ENCODE measurements at regions not wholly inside any gene's neighbourhood (a gene's known extent, or its start where the extent isn't known, plus 50 kb on each side); places are given as distances from the start of the nearest gene placed in this dataset.
A peak's percentile ranks its signal among the peaks of the same experiment; 100 is the strongest.

DNA sequence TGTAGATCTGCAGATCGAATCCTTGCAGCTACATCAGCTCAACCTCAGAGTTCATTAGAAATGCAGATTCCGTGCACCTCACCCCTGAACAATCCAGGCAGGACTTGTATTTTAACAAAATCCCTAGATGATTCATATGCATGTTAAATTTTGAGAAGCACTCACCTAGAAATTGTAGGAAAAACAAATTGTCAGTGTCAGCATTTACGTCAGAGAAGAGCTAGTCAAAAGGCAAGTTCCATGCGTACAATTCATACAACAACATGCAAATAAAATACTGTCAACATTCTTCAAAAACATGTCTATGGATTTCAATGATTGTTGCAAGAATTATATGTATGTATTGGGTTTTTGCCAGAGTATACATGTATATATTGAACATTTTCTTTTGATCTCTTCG is 504.5 kb downstream of the NLGN4X start:
- H3K27me3 ChIP-seq (ENCODE audit: insufficient read depth), result no peaks in the 10 kb centered on the region
- H3K9me2 ChIP-seq, result 0 out of 2 replicates have a peak, but pooled peaks cover 6% of the 10 kb centered on the region
- H3K27ac ChIP-seq (ENCODE audit: low read depth in 2 of 2, low read length in 1 of 2), result no peak overlapping the region
- no peaks in the 10 kb centered on the region for H3K4me1 ChIP-seq (ENCODE audit: control insufficient read depth in 1 of 2, insufficient read depth in 2 of 2, low read depth in 1 of 2, low read length in 1 of 2)
- POLR2A ChIA-PET, result no interaction called here
- no peak overlapping the region for H3K4me3 ChIP-seq (ENCODE audit: low read depth in 2 of 2, low read length in 1 of 2)
- no peak overlapping the region for H3K9ac ChIP-seq
- H3K9me3 ChIP-seq, result peaks cover 4% of the 10 kb centered on the region; the same call in 1 of the 2 replicates
- no peak for DNase-seq
- no peak overlapping the region for H3K4me2 ChIP-seq
- WGBS (ENCODE audit: low lambda C conversion rate), result 20% methylated on average over 5 of the region's 5 CpGs
- CTCF ChIA-PET, result no interaction called here
- no peaks in the 10 kb centered on the region for H4K20me1 ChIP-seq (ENCODE audit: insufficient read depth)
- H3K79me2 ChIP-seq (ENCODE audit: insufficient read depth), result no peaks in the 10 kb centered on the region
- H3F3A ChIP-seq (replicated peaks; ENCODE audit: insufficient read depth), result no peaks in the 10 kb centered on the region
- TF ChIP-seq, protein P1, sequence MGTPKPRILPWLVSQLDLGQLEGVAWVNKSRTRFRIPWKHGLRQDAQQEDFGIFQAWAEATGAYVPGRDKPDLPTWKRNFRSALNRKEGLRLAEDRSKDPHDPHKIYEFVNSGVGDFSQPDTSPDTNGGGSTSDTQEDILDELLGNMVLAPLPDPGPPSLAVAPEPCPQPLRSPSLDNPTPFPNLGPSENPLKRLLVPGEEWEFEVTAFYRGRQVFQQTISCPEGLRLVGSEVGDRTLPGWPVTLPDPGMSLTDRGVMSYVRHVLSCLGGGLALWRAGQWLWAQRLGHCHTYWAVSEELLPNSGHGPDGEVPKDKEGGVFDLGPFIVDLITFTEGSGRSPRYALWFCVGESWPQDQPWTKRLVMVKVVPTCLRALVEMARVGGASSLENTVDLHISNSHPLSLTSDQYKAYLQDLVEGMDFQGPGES (IDR thresholded peaks at IDR 0.05; ENCODE audit: low read depth, low read length), result no peak
- TF ChIP-seq, protein P2, sequence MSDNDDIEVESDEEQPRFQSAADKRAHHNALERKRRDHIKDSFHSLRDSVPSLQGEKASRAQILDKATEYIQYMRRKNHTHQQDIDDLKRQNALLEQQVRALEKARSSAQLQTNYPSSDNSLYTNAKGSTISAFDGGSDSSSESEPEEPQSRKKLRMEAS (IDR thresholded peaks at IDR 0.05; ENCODE audit: low read depth), result no peak
- TF ChIP-seq RAD21 (IDR thresholded peaks at IDR 0.05; ENCODE audit: low read length) (no peak), TEAD4 (IDR thresholded peaks at IDR 0.05; ENCODE audit: borderline replicate concordance, insufficient read depth) (no peak), FOSL2 (IDR thresholded peaks at IDR 0.05; ENCODE audit: borderline replicate concordance, low read depth) (no peak), NFIC (IDR thresholded peaks at IDR 0.05; ENCODE audit: borderline replicate concordance) (no peak), RXRA (IDR thresholded peaks at IDR 0.05; ENCODE audit: borderline replicate concordance, low read depth) (no peak)
- H2AFZ ChIP-seq (ENCODE audit: low read depth), result no peak overlapping the region
- peaks cover 0 to 2% of the 10 kb centered on the region in 2 experiments for H3K36me3 ChIP-seq (replicated peaks in 1 of 2; ENCODE audit: control insufficient read depth in 1 of 2, insufficient read depth in 2 of 2, low read length in 1 of 2)

GRCh38 chrX:5718651-5719050 is 510.0 kb downstream of the NLGN4X start:
- POLR2A ChIA-PET, result no interaction called here
- no peak overlapping the region for H2AFZ ChIP-seq (ENCODE audit: low read depth)
- 23% methylated on average over 3 of the region's 3 CpGs for WGBS (ENCODE audit: low lambda C conversion rate)
- H3K9me3 ChIP-seq, result no peaks in the 10 kb centered on the region; the same call in 1 of the 2 replicates
- no peaks in the 10 kb centered on the region for H3K79me2 ChIP-seq (ENCODE audit: insufficient read depth)
- H3K4me2 ChIP-seq, result no peak overlapping the region
- H3K4me1 ChIP-seq (ENCODE audit: control insufficient read depth in 1 of 2, insufficient read depth in 2 of 2, low read depth in 1 of 2, low read length in 1 of 2), result no peaks in the 10 kb centered on the region
- no peak for TF ChIP-seq FOXM1 (IDR thresholded peaks at IDR 0.05; ENCODE audit: low read depth)
- TF ChIP-seq JUND (IDR thresholded peaks at IDR 0.05), result no peak
- TF ChIP-seq NFIC (IDR thresholded peaks at IDR 0.05; ENCODE audit: borderline replicate concordance), result no peak
- no peak for TF ChIP-seq ELF1 (IDR thresholded peaks at IDR 0.05)
- TF ChIP-seq TEAD4 (IDR thresholded peaks at IDR 0.05; ENCODE audit: borderline replicate concordance, insufficient read depth), result no peak
- TF ChIP-seq CHD2 (IDR thresholded peaks at IDR 0.05; ENCODE audit: low read length, partially characterized antibody), result no peak
- TF ChIP-seq NRF1 (IDR thresholded peaks at IDR 0.05; ENCODE audit: low read depth, low read length), result no peak
- TF ChIP-seq GABPA (IDR thresholded peaks at IDR 0.05; ENCODE audit: low read depth), result no peak
- TF ChIP-seq FOXJ3 (CRISPR knock-in tag; IDR thresholded peaks at IDR 0.05), result no peak
- TF ChIP-seq, protein P3, sequence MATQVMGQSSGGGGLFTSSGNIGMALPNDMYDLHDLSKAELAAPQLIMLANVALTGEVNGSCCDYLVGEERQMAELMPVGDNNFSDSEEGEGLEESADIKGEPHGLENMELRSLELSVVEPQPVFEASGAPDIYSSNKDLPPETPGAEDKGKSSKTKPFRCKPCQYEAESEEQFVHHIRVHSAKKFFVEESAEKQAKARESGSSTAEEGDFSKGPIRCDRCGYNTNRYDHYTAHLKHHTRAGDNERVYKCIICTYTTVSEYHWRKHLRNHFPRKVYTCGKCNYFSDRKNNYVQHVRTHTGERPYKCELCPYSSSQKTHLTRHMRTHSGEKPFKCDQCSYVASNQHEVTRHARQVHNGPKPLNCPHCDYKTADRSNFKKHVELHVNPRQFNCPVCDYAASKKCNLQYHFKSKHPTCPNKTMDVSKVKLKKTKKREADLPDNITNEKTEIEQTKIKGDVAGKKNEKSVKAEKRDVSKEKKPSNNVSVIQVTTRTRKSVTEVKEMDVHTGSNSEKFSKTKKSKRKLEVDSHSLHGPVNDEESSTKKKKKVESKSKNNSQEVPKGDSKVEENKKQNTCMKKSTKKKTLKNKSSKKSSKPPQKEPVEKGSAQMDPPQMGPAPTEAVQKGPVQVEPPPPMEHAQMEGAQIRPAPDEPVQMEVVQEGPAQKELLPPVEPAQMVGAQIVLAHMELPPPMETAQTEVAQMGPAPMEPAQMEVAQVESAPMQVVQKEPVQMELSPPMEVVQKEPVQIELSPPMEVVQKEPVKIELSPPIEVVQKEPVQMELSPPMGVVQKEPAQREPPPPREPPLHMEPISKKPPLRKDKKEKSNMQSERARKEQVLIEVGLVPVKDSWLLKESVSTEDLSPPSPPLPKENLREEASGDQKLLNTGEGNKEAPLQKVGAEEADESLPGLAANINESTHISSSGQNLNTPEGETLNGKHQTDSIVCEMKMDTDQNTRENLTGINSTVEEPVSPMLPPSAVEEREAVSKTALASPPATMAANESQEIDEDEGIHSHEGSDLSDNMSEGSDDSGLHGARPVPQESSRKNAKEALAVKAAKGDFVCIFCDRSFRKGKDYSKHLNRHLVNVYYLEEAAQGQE (IDR thresholded peaks at IDR 0.05; ENCODE audit: low read depth, low read length), result no peak
- no peak for TF ChIP-seq SMC3 (IDR thresholded peaks at IDR 0.05; ENCODE audit: low read depth, low read length)
- TF ChIP-seq RAD21 (IDR thresholded peaks at IDR 0.05; ENCODE audit: low read length), result no peak
- TF ChIP-seq RCOR1 (IDR thresholded peaks at IDR 0.05; ENCODE audit: low read length), result no peak
- no peak for TF ChIP-seq POLR2AphosphoS5 (IDR thresholded peaks at IDR 0.05; ENCODE audit: low read depth, low read length)
- TF ChIP-seq, protein P1 (IDR thresholded peaks at IDR 0.05; ENCODE audit: low read depth, low read length), result no peak
- TF ChIP-seq TAF1 (IDR thresholded peaks at IDR 0.05; ENCODE audit: borderline replicate concordance, low read depth, low read length), result no peak
- TF ChIP-seq ZBTB33 (IDR thresholded peaks at IDR 0.05; ENCODE audit: borderline replicate concordance, low read depth), result no peak
- no peaks in the 10 kb centered on the region for H3K27me3 ChIP-seq (ENCODE audit: insufficient read depth)
- H3K9ac ChIP-seq, result no peak overlapping the region
- no peaks in the 10 kb centered on the region for H4K20me1 ChIP-seq (ENCODE audit: insufficient read depth)
- 0 out of 2 replicates have a peak, but pooled peaks cover 5% of the 10 kb centered on the region for H3K9me2 ChIP-seq
- H3K36me3 ChIP-seq (replicated peaks in 1 of 2; ENCODE audit: control insufficient read depth in 1 of 2, insufficient read depth in 2 of 2, low read length in 1 of 2), result no peaks in the 10 kb centered on the region
- no peak for DNase-seq
- CTCF ChIA-PET, result no interaction called here
- H3K4me3 ChIP-seq (ENCODE audit: low read depth in 2 of 2, low read length in 1 of 2), result no peak overlapping the region
- H3F3A ChIP-seq (replicated peaks; ENCODE audit: insufficient read depth), result no peaks in the 10 kb centered on the region
- peak overlapping the region in 1 of 2 experiments; percentile 15; a peak in 1 of 4 replicates for H3K27ac ChIP-seq (ENCODE audit: low read depth in 2 of 2, low read length in 1 of 2)

All from SK-N-SH (cell line).